ENCODE measurements at regions not wholly inside any gene's neighbourhood (a gene's known extent, or its start where the extent isn't known, plus 50 kb on each side); places are given as distances from the start of the nearest gene placed in this dataset.
"Not testable (repeated sequence)": the region's sequence is repeated elsewhere in the genome, so short reads cannot be mapped to it uniquely, and the experiment has no call there.

DNA sequence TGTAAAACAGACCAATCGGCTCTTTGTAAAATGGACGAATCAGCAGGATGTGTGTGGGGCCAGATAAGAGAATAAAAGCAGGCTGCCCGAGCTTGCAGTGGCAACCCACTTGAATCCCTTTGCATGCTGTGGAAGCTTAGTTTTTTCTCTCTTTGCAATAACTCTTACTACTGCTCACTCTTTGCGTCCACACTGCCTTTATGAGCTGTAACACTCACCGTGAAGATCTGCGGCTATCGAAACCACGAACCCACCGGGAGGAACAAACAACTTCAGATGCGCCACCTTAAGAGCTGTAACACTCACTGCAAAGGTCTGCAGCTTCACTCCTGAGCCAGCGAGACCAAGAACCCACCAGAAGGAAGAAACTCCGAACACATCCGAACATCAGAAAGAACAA lies 722.7 kb downstream of the DIAPH3 start:
- not testable (repeated sequence) for DNase-seq

DNA sequence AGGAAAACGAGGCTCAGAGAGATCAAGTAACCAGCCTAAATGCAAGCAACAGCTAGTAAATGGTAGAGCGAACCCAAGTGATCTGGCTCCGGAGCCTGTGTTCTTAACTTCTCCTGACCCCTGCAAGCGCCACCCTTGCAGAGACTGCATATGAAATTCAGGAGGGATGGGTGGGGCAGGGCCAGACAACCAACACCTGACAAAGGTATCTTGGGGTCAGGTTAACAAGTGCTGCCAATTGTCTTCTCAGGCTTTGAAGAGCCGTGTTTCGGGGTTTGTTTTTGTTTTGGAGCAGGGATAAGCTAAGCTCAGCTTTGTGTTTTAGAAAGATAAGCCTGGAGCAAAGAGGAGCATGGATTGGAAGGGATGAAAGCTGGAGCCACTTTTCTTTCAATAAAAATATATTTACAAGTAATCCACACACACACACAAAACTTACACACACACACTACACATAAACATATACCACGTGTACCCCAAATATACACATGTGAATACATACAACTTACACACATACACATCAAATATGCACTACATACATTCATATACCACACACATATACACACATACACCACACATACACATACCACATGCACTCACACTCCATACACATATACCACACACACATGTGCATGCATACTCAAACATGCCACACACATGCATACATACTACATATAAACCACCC lies 722.0 kb downstream of the DIAPH3 start:
- DNase-seq: no peak

DNA sequence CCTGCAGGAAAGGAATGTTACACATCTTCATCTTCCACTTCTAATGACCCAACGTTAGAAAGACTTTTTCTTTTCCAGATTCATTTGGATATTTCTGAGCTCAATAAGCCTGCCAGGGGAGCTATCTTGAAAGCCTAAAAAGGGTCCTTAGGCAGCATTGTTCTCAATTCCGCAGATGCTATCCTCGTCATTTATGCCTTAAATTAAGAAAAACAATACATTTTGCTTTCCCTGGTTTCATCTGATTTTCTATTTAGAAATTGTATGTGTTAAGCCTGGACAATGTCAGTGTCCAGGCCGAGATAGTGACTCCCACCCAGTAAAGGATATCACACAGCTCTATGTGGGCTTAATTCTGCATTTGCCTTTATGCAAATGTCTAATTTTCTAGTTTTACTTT lies 721.3 kb downstream of the DIAPH3 start:
- DNase-seq: no peak

DNA sequence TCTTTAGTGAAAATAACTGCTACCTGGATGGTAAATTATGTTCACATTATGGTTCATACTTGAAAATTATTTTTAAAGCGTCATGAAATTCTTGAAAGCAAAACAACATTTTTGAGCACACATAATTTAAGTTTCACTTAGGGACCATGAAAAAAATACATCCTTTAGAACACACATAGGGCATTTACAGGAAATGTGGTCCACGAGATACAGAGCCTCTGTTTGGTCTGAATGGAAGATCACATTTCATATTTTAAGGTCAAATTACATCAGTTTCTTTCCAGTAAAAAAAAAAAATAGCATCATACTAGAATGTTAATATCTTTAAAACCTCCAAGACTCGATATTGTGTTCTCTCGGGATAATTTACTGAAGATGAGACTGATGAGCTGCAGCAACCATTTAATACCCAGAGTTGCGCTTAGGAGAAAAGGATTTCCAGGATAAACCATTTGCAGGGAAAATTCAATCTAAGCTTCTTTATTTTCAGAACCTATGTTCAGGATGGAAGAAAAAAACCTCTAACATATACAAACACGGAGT lies 720.7 kb downstream of the DIAPH3 start:
- no peak for DNase-seq

DNA sequence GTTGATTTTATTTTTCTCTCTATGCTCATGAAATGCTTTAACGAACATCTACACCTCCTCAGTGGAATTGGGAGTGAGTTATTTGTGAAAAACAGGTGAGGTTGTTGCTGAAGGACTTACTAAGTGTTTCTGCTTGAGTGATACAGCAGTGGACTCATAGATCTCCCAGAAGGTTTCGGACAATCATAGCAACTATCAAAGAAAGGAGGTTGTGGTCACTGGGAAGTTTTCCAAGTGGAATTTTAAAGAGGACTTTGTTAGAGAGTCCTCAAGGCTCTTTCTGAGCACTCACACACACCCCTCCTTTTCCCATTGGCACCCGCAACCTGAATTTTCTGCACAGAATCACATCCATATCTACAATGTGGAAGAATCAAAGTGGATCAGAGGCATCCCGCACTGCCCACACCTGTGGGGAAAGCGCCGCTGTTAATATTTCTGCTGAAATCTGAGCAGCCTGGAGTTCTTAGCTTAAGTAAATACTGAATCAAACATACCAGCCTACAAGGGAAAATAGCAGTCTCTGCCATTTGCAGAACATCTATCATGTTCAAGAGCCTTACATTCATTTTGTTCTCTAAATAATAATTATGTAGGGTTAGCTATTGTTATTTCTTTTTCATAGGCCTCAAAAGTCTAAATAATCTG lies 719.4 kb downstream of the DIAPH3 start:
- peak; percentile 16 for DNase-seq

DNA sequence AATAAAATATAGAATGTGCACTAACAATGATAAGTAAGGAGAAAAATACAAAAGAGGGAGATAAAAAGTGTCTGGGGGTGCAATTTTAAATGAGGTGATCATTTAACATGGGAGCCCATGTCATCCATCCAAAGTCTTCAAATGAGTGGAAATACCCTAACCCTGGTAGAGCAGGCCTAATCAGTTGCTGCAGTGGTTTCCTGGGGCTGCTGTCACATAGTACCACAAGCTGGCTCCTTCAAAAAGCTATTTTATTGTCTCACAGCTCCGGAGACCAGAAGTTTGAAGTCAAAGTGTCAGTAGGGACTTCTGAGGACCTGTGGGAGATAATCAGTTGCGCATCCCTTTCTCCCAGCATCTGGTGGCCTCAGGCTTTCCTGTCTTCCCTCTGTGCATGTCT lies 717.9 kb downstream of the DIAPH3 start:
- no peak for DNase-seq

DNA sequence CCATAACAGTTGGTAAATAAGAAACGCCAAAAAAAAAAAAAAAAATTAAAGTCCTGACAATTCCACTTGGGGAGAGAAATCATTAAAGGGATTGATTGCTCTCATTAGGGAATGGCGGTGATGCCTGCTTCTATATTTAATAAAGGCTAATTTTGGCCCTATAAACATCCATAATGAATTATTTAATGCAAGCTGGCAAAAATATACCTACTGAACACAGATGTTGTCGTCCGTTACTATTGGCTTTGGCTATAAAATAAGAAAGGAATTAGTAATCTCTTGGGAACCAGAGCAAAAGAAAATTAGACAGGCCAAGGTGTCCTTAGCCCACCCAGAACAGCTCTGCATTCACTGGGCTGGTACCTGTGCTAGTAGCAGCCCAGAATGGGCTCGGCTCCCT lies 717.3 kb downstream of the DIAPH3 start:
- no peak for DNase-seq

DNA sequence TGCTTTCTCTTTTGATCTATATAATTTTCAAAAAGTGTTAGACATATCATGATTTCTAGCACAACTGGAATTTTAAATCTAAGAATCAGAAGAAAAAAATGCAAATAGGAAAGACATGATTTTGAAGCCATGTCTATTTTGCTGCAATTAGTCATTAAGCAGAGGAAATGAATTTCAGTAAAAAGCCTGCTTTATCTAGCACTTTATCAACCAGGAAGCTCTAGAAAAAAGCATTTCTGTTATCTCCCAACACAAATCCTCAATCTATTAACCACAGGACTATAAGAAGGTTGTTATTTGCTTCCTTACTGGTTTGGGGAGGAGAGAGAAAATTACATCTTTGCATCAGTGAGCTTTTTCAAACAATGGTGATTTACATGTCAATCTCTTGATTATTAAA lies 716.7 kb downstream of the DIAPH3 start:
- no peak for DNase-seq

DNA sequence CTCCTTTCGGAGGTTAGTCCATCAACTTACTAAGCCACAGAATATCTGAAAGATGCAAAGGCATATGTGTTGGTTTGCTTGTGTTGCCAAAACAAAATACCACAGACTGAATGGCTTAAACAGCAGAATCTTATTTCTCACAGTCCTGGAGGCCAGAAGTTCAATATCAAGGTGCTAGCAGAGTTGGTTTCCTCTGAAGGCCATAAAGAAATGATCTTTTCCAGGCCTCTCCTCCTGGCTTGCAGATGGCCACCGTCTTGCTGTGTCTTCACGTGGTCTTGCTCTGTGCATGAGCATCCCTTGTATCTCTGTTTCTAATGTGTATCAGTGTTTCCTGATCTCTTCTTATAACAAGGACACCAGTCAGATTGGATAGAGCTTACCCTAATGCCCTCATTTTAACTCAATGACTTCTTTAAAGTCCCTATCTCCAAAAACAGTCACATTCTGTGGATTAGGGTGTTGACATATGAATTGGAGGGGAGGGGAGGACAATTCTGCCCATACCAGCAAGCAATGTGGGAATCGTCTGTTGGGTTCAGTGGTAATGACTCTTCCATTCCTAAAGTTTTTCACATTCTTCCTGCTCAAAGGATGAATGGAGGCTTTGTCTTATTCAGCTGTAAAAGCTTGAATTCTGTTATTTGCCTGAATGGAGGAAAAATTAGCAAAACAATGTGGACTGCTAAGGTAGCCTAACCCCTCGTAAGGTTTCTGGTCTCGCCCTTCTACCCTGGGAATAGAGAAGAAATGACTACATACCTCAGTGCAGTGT lies 715.7 kb downstream of the DIAPH3 start:
- DNase-seq: no peak

DNA sequence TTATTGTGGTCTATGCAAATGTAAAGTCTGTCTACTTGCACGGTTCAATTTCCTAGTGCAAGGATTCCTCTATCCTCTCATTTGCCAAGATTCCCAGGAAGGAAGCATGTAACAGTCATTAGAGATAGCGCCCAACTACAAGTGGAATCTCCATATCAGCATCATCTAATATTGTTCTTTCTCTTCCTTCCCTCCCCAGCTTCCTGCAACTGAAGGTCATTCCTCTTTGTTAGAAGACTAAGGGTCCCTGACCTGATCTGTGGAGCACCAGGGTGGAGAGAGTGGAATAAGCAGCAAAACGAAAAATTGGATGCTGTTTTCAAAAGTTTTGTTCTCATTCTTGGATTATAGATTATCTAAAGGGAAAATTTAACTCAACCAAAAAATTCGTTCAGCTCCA lies 714.0 kb downstream of the DIAPH3 start:
- DNase-seq: no peak

DNA sequence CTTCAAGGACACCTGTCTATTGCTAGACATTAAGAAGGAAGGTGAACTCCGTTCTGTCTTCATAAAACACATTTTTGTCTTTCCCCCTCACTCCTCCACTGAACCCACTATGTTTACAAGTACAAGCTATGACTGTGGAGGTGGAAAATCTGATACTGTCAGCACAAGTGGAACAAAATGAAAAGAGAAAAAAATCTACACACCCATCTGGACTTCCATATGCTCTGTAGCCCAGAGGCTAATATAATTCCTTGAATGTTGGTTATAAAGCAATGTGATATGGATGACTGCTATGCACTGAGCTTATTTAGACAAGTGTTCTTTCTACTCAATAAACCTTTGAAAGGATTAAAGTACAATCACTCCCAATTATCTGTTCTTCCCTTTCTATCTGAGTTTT lies 713.5 kb downstream of the DIAPH3 start:
- DNase-seq: no peak

DNA sequence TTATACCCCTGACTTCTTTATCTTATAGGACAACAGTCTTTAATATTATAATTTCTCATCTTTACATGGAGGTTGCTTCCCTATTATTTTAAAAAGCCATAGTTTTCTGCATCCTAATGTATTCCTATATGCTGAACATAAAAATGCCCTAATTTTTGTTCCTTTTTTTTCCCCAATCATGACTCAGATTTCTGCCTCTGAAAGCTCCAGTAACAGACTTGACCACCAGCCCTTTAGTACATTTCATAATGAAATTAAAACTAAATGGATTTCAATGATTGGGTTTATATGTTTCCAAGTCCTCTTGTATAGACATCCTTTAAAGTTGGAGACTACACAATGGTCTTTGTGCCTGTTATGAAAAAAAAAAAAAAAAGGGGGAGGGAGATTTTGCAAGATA lies 712.5 kb downstream of the DIAPH3 start:
- DNase-seq: no peak

DNA sequence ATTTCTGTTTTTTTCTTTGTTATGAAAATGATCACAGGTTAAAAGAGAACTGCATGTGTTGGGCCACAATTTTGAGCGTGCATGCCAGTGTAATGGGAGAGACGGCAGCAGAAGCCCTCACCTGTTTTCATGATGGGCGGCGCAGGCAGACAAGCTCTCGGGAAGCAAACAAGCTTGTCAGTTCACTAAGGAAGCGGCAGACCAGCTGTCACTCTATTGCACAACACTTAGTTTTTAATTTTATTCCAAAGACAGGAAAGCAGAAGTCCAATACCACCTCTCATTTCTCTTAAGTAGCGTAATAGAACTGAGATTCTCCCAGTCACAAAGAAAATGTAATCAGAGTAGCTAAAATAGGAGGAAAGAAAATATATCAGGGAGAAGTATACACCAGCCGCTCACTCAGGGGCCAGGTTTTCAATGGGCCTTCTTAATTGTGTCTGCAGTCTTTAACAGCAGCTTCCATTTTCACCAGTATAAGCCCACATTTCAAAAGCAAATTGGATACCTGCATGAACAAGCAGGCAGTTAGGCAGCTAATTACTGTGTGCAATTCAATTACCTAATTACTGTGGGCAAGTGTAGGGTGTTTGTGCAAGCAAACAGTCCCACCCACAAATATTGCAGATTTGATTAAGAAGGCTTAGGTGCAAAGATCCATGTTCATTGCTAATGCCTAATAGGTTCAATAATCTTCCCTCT lies 711.4 kb downstream of the DIAPH3 start:
- peak; percentile 41 for DNase-seq

DNA sequence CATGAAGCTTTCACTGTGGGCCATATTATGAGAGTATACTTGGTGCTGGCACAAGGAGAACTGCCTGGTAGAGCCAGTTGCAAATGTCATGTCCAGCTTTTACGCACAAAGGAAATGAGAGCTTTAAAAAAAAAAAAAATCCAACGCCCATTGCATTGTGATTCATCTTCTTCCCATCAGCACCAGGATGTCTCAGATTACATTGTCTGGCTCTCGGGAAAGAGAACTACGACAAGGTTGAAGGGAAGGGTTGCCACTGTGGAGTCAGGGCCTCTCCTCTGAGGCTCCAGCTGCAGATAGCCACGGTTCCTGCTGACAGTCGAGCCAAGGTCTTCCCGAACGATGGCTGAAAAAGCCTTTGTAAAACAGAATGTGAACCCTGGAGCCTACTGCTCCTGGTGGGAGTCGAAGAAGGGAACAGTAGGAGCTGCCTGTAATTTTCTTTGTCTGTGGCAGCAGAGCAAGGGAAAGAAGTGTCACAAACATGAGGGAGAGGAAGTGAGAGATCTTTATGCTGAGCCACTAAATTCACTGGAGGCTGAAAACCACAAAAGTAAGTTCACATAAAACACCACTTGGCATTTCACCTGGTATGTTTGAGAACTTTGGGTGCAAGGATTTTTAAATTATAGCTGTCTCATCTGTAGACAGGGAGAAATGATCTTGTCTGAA lies 704.7 kb downstream of the DIAPH3 start:
- peak; percentile 23 for DNase-seq

DNA sequence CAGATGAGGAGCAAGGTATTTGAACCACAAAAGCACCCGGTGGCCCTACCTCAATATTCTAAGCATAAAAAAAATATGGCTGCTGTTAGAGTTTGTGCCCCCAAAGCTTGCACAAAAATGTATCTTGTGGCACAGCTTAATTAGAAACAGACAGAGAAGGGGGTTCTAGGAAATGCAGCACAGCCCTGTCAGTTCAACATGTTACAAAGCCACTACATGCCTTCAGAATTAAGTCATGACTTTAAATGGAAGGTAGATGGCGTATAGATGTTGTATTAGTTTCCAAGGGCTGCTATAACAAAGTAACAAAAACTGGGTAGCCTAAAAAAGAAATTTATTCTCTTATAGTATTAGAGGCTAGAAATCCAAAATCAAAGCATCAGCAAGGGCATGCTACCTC lies 703.8 kb downstream of the DIAPH3 start:
- no peak for DNase-seq

DNA sequence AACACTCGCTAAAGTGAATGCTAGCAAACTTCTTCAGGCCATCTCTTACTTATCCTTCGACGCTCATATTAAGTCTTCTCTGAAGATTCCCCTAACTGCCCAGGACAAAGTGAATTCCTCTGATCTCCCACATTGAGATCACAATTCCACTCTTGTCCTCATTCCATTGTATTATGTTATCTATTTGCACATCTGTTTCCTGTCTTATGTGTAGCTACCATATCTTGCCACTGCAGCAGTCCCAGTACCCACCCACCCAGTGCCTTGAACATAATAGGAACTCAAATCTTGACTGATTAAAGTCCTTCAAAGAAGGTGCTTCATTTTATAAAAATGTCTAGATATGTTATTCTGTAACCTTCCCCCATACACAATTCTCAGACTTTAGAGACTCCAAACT lies 702.3 kb downstream of the DIAPH3 start:
- DNase-seq: no peak

DNA sequence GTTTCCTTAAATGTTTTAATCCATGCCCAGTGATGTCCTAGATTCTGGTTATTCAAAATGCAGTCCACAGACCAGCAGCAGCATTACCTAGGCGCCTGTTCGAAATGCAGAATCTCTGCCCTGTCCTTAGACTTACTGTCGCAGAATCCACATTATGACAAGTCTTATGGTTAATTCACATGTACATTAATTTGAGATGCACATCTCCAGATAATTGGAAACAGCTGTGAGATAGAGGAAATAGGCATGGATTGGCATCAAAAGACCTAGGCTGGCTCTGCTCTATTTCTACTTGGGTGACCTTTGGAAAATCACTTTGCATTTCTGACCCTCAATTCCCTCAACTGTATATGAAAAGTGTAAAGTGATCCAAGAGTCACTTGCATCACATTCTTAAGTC lies 700.7 kb downstream of the DIAPH3 start:
- no peak for DNase-seq

DNA sequence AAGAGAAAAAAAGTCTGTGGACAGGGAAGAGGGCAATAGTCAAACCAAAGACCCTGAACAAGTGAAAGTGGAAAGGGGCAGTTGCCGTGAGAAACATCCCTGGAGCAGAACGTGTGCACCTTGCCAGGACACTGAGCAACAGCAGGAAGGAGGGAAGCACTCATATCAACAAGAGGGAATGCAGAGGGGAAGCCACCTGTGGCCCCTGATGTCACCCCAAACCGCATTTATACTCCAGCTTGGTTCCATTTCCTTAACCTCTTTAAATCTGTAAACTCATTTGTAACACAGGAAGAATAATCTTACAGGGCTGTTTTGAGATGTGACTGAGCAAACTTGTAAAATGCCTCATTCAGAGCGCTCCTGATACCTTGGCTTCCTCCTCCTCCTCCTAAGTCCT lies 698.8 kb downstream of the DIAPH3 start:
- DNase-seq: no peak

DNA sequence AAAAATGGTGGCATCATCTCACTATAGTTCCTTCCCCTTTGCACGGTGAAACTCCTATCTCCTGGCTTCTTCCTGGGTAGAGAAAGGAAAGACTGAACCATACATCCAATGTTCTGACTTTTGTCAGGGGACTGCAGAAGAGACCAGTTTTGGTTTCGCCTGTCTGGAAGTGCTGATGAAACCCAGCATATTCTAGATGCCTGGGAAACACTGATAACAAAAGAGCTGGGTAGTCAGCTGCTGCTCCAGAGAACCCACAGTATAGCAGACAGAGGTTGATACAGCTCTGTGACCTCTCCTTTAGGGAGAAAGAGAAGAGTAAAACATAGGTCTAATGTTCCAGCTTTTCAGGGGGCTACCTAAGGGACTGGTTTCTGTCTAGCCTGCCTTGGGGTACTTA lies 695.3 kb downstream of the DIAPH3 start:
- no peak for DNase-seq

DNA sequence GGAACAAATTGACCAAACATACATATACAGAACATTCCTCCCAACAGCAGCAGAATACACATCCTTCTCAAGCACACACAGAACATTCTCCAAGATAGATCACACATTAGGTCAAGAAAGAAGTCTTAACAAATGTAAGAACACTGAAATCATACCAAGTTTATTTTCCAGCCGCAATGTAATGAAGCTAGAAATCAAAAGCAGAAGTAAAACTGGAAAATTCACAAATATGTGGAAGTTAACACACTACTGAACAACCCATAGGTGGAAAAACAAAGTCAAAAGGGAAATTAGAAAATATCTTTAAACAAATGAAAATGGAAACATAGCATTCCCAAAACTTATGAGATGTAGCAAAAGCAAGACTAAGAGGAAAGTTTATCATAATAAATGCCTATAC lies 692.6 kb downstream of the DIAPH3 start:
- no peak for DNase-seq

DNA sequence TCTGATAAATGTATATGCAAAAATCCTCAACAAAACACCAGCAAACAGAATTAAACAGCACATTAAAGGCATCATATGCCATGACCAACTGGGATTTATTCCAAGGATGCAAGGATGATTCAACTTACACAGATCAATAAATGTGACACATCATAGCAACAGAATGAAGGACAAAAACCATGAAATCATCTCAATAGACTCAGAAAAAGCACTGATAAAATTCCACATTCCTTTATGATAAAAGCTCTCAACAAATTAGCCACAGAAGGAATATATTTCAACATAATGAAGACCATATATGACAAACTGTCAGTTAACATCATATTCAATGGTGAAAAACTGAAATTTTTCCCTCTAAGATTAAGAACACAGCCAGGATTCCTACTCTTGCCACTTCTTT lies 691.6 kb downstream of the DIAPH3 start:
- DNase-seq: no peak

DNA sequence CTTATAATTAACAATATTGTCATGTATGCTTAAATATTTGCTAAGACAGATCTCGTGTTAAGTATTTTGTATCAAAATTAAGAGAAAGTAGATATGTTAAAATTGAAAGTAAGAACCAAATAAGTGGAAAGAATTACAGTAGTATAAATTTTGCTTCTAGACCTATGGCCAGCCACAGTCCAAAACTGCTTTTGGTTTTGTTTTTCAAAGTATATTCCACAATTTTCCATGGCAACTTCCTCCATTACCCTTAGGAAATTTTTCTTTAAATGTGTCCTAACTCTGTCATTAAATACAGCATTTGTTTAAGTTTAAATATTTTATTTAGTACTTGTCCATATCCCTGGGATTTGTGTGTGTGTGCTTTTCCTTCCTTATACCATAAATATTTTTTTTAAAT lies 689.0 kb downstream of the DIAPH3 start:
- no peak for DNase-seq

DNA sequence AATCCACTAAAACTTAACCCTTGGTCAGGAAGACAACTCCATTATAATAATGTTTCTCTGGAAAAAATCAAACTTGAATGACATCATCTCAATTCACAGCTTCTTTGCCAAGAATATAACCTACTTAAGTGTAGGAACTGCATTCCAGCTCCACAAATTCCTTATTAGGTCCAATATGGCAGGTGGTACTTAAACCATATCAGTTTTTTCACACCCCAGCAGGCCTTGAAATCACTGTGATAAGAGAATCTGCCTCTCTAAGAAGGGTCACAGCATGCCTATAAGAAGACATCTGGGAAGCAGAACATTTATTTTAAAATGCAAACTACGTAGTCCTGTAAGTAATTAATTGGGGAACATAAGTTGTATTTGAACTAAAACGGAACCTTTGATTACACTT lies 687.8 kb downstream of the DIAPH3 start:
- no peak for DNase-seq

Data from SHP77 treated with DMSO at 0.1 percent for 48 hours (cell line).